ENCODE measurements at regions not wholly inside any gene's neighbourhood (a gene's known extent, or its start where the extent isn't known, plus 50 kb on each side); places are given as distances from the start of the nearest gene placed in this dataset.

DNA sequence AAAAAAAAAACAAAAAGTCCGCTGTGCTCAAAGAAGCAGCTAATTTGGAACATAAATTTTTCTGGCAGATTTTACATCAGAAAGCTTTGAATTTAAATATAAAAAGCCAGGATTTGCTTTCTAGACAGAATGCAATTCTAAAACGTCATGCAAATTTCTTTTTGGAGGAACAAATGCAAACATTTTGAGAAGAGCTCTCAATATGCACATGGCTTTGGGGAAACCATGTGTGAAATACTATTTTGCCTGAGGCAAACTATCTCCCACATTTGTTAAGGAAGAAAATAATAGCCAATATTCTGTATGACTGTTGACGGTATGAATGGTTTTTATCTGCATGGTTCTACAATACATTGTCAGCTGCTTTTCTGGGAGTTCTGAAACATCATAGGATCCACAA lies 320.0 kb upstream of the PSMD7 start:
- no peaks in the 10 kb centered on the region for H3K36me3 ChIP-seq (ENCODE audit: control insufficient read depth, insufficient read depth, low read length)
- no TSS peak for BruUV-seq (replicated peaks)
- ATAC-seq (no peak), DNase-seq (ENCODE audit: low read depth, low spot score) (no peak)
- ChIA-PET POLR2A (no interaction called here), CTCF (interaction anchor here (0.7 kb wide), 1 partner anchor 20 kb away, joined by 3 read pairs; no protein-coding TSS in a partner anchor)
- H3K27ac ChIP-seq (ENCODE audit: low read length): no peak overlapping the region
- no peaks in the 10 kb centered on the region for H3K4me1 ChIP-seq (ENCODE audit: control insufficient read depth, insufficient read depth, low read length)
- no peaks in the 10 kb centered on the region for H3K9me3 ChIP-seq (ENCODE audit: control insufficient read depth, insufficient read depth, low read depth, low read length)
- intact Hi-C loops (cut with micrococcal nuclease; ENCODE audit: unreplicated experiment): no loop called here
- no peak overlapping the region for H3K4me3 ChIP-seq (ENCODE audit: low read depth in 2 of 2, low read length in 2 of 2)
- peaks cover 2% of the 10 kb centered on the region; the same call in 1 of the 2 replicates for H3K27me3 ChIP-seq (ENCODE audit: control insufficient read depth, insufficient read depth, low read length)
- TF ChIP-seq TCF7L2 (IDR thresholded peaks at IDR 0.05; ENCODE audit: low read depth, low read length): no peak
- no peak for TF ChIP-seq POLR2AphosphoS5 (IDR thresholded peaks at IDR 0.05; ENCODE audit: low read depth, low read length)
- TF ChIP-seq, protein P1, sequence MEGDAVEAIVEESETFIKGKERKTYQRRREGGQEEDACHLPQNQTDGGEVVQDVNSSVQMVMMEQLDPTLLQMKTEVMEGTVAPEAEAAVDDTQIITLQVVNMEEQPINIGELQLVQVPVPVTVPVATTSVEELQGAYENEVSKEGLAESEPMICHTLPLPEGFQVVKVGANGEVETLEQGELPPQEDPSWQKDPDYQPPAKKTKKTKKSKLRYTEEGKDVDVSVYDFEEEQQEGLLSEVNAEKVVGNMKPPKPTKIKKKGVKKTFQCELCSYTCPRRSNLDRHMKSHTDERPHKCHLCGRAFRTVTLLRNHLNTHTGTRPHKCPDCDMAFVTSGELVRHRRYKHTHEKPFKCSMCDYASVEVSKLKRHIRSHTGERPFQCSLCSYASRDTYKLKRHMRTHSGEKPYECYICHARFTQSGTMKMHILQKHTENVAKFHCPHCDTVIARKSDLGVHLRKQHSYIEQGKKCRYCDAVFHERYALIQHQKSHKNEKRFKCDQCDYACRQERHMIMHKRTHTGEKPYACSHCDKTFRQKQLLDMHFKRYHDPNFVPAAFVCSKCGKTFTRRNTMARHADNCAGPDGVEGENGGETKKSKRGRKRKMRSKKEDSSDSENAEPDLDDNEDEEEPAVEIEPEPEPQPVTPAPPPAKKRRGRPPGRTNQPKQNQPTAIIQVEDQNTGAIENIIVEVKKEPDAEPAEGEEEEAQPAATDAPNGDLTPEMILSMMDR (IDR thresholded peaks at IDR 0.05): no peak
- TF ChIP-seq, protein P2, sequence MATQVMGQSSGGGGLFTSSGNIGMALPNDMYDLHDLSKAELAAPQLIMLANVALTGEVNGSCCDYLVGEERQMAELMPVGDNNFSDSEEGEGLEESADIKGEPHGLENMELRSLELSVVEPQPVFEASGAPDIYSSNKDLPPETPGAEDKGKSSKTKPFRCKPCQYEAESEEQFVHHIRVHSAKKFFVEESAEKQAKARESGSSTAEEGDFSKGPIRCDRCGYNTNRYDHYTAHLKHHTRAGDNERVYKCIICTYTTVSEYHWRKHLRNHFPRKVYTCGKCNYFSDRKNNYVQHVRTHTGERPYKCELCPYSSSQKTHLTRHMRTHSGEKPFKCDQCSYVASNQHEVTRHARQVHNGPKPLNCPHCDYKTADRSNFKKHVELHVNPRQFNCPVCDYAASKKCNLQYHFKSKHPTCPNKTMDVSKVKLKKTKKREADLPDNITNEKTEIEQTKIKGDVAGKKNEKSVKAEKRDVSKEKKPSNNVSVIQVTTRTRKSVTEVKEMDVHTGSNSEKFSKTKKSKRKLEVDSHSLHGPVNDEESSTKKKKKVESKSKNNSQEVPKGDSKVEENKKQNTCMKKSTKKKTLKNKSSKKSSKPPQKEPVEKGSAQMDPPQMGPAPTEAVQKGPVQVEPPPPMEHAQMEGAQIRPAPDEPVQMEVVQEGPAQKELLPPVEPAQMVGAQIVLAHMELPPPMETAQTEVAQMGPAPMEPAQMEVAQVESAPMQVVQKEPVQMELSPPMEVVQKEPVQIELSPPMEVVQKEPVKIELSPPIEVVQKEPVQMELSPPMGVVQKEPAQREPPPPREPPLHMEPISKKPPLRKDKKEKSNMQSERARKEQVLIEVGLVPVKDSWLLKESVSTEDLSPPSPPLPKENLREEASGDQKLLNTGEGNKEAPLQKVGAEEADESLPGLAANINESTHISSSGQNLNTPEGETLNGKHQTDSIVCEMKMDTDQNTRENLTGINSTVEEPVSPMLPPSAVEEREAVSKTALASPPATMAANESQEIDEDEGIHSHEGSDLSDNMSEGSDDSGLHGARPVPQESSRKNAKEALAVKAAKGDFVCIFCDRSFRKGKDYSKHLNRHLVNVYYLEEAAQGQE (IDR thresholded peaks at IDR 0.05; ENCODE audit: insufficient read depth in 1 of 2, low read depth in 2 of 2, low read length in 1 of 2): no peak
- TF ChIP-seq SIN3A (IDR thresholded peaks at IDR 0.05; ENCODE audit: borderline replicate concordance, insufficient read depth, low read depth, low read length): no peak
- in situ Hi-C loops (cut with HindIII; ENCODE audit: low pct_unique_long_range_greater_than_20kb, low sequenced_read_pairs): no loop called here

DNA sequence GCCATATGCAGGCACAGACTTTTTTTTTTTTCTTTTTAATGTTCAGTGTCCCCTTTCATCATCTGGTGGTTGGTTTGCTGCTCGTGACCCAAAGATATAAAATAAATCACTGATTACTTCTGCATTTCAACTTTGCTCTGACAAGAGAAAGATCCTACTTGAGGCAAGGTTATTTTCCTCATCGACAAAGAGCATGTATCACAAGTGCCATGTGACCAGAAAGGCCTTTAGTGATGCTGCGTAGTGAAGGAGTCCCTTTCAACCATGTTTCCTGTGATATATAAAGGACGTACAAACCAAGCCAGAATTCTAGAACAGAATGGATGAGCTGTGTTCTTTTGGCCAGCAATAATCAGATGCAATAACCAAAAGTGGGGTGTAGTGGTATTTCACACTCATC lies 323.4 kb upstream of the PSMD7 start:
- H3K4me1 ChIP-seq (ENCODE audit: control insufficient read depth, insufficient read depth, low read length): no peaks in the 10 kb centered on the region
- intact Hi-C loops (cut with micrococcal nuclease; ENCODE audit: unreplicated experiment) (no loop called here), in situ Hi-C loops (cut with HindIII; ENCODE audit: low pct_unique_long_range_greater_than_20kb, low sequenced_read_pairs) (no loop called here)
- no TSS peak for BruUV-seq (replicated peaks)
- H3K9me3 ChIP-seq (ENCODE audit: control insufficient read depth, insufficient read depth, low read depth, low read length): no peaks in the 10 kb centered on the region
- CTCF ChIA-PET: no interaction called here
- no peak for ATAC-seq
- H3K27ac ChIP-seq (ENCODE audit: low read length): no peak overlapping the region
- no peaks in the 10 kb centered on the region for H3K36me3 ChIP-seq (ENCODE audit: control insufficient read depth, insufficient read depth, low read length)
- no peak for TF ChIP-seq SIN3A (IDR thresholded peaks at IDR 0.05; ENCODE audit: borderline replicate concordance, insufficient read depth, low read depth, low read length)
- TF ChIP-seq, protein P2 (IDR thresholded peaks at IDR 0.05; ENCODE audit: insufficient read depth in 1 of 2, low read depth in 2 of 2, low read length in 1 of 2): no peak
- no peak for TF ChIP-seq POLR2AphosphoS5 (IDR thresholded peaks at IDR 0.05; ENCODE audit: low read depth, low read length)
- TF ChIP-seq, protein P1 (IDR thresholded peaks at IDR 0.05): no peak
- no peak for TF ChIP-seq TCF7L2 (IDR thresholded peaks at IDR 0.05; ENCODE audit: low read depth, low read length)
- DNase-seq (ENCODE audit: low read depth, low spot score): no peak
- POLR2A ChIA-PET: no interaction called here
- H3K27me3 ChIP-seq (ENCODE audit: control insufficient read depth, insufficient read depth, low read length): peaks cover 2% of the 10 kb centered on the region; the same call in 1 of the 2 replicates
- no peak overlapping the region for H3K4me3 ChIP-seq (ENCODE audit: low read depth in 2 of 2, low read length in 2 of 2)

All from Panc1 (cell line).